OCI-M1 (cell line): ENCODE measurements at regions not wholly inside any gene's neighbourhood (a gene's known extent, or its start where the extent isn't known, plus 50 kb on each side); places are given as distances from the start of the nearest gene placed in this dataset.

Experiments used
- DNase-seq: peaks from one replicate; lab custom pipeline; 2025; lab: John Stamatoyannopoulos, UW

- DNase-seq: no peak
Observed at GRCh38 chr22:49640366-49641095, 187.1 kb downstream of the BRD1 start.

GRCh38 chr22:49639956-49640355 is 187.7 kb downstream of the BRD1 start:
- no peak for DNase-seq

- no peak for DNase-seq
Observed at GRCh38 chr22:49638788-49639187, 188.9 kb downstream of the BRD1 start.

- DNase-seq: no peak
Observed at GRCh38 chr22:49638001-49638400, 189.7 kb downstream of the BRD1 start.

- DNase-seq: no peak
Observed at GRCh38 chr22:49637255-49637760, 190.4 kb downstream of the BRD1 start.

- no peak for DNase-seq
Observed at GRCh38 chr22:49636649-49637048, 191.0 kb downstream of the BRD1 start.

GRCh38 chr22:49636214-49636613 is 191.5 kb downstream of the BRD1 start:
- no peak for DNase-seq

GRCh38 chr22:49634006-49634772 is 193.5 kb downstream of the BRD1 start:
- no peak for DNase-seq

GRCh38 chr22:49633010-49633324 is 194.7 kb downstream of the BRD1 start:
- no peak for DNase-seq

GRCh38 chr22:49632199-49633009 is 195.3 kb downstream of the BRD1 start:
- DNase-seq: no peak

GRCh38 chr22:49630448-49630946 is 197.2 kb downstream of the BRD1 start:
- DNase-seq: no peak

- no peak for DNase-seq
Observed at GRCh38 chr22:49629586-49630447, 197.9 kb downstream of the BRD1 start.

- DNase-seq: no peak
Observed at GRCh38 chr22:49629261-49629570, 198.5 kb downstream of the BRD1 start.

GRCh38 chr22:49628391-49629260 is 199.0 kb downstream of the BRD1 start:
- no peak for DNase-seq

- no peak for DNase-seq
Observed at GRCh38 chr22:49627217-49628181, 200.2 kb downstream of the BRD1 start.

- no peak for DNase-seq
Observed at GRCh38 chr22:49626361-49627216, 201.1 kb downstream of the BRD1 start.

- DNase-seq: no peak
Observed at GRCh38 chr22:49624421-49625177, 203.1 kb downstream of the BRD1 start.

- no peak for DNase-seq
Observed at GRCh38 chr22:49623715-49624114, 204.0 kb downstream of the BRD1 start.
